HEK293 (cell line): ENCODE measurements at regions not wholly inside any gene's neighbourhood (a gene's known extent, or its start where the extent isn't known, plus 50 kb on each side); places are given as distances from the start of the nearest gene placed in this dataset.

Experiments used
- HOXD13 ChIP-seq: sonication (generic); formaldehyde crosslinking; IDR thresholded peaks from 2 replicates; pipeline ENCODE4 v1.8.0; 2022; ENCODE audit warnings: missing genetic modification reagents, borderline replicate concordance
- KLF7 ChIP-seq: fragments of 450-650 bp; formaldehyde crosslinking; IDR thresholded peaks from 2 replicates; pipeline ENCODE4 v1.5.1; 2016; ENCODE audit warnings: missing biosample characterization, missing genetic modification characterization, borderline replicate concordance
- MEIS1 ChIP-seq: sonication (generic); formaldehyde crosslinking; IDR thresholded peaks from 2 replicates; pipeline ENCODE4 v1.8.1; 2022; ENCODE audit warnings: missing genetic modification reagents, mild to moderate bottlenecking, borderline replicate concordance
- PATZ1 ChIP-seq: fragments of 450-650 bp; formaldehyde crosslinking; IDR thresholded peaks from 2 replicates; pipeline ENCODE4 v1.5.1; 2016; ENCODE audit warnings: missing biosample characterization, missing genetic modification characterization
- RBAK ChIP-seq: fragments of 450-650 bp; formaldehyde crosslinking; IDR thresholded peaks from 2 replicates; pipeline ENCODE4 v1.5.1; 2016; ENCODE audit warnings: missing biosample characterization, missing genetic modification characterization
- SETDB1 ChIP-seq: IDR thresholded peaks from one replicate; pipeline ENCODE4 v1.6.1; 2017; ENCODE audit warnings: mild to moderate bottlenecking, low read length, moderate library complexity, mixed read lengths; ENCODE audit not compliant: insufficient read length
- YY2 ChIP-seq: fragments of 450-650 bp; formaldehyde crosslinking; IDR thresholded peaks from 2 replicates; pipeline ENCODE4 v1.5.1; 2016; ENCODE audit warnings: missing biosample characterization, missing genetic modification characterization
- ZFP3 ChIP-seq: fragments of 450-650 bp; formaldehyde crosslinking; IDR thresholded peaks from 2 replicates; pipeline ENCODE4 v1.5.1; 2016; ENCODE audit warnings: low read depth, missing biosample characterization, missing genetic modification characterization
- ZFP41 ChIP-seq: fragments of 450-650 bp; formaldehyde crosslinking; IDR thresholded peaks from 2 replicates; pipeline ENCODE4 v1.5.1; 2016; ENCODE audit warnings: missing biosample characterization, missing genetic modification characterization, borderline replicate concordance
- ZNF10 ChIP-seq: fragments of 450-650 bp; formaldehyde crosslinking; IDR thresholded peaks from 2 replicates; pipeline ENCODE4 v1.5.1; 2017; ENCODE audit warnings: missing biosample characterization, missing genetic modification characterization
- ZNF202 ChIP-seq: fragments of 450-650 bp; formaldehyde crosslinking; IDR thresholded peaks from 2 replicates; pipeline ENCODE4 v1.5.1; 2016; ENCODE audit warnings: missing biosample characterization, missing genetic modification characterization, borderline replicate concordance
- ZNF221 ChIP-seq: fragments of 450-650 bp; formaldehyde crosslinking; IDR thresholded peaks from 2 replicates; pipeline ENCODE4 v1.5.1; 2017; ENCODE audit warnings: missing biosample characterization, missing genetic modification characterization, borderline replicate concordance
- ZNF366 ChIP-seq: fragments of 450-650 bp; formaldehyde crosslinking; conservative IDR thresholded peaks from 2 replicates; pipeline ENCODE4 v1.5.1; 2016; ENCODE audit warnings: missing biosample characterization, missing genetic modification characterization
- ZNF488 ChIP-seq: fragments of 450-650 bp; formaldehyde crosslinking; IDR thresholded peaks from 2 replicates; pipeline ENCODE4 v1.5.1; 2016; ENCODE audit warnings: missing biosample characterization, missing genetic modification characterization
- ZNF596 ChIP-seq: fragments of 450-650 bp; IDR thresholded peaks from 2 replicates; pipeline ENCODE4 v1.5.0; 2018; ENCODE audit warnings: missing biosample characterization, mild to moderate bottlenecking, missing genetic modification characterization, moderate library complexity
- ZNF621 ChIP-seq: fragments of 450-650 bp; formaldehyde crosslinking; IDR thresholded peaks from 2 replicates; pipeline ENCODE4 v1.5.1; 2017; ENCODE audit warnings: missing biosample characterization, missing genetic modification characterization
- ZNF639 ChIP-seq: fragments of 450-650 bp; formaldehyde crosslinking; IDR thresholded peaks from 2 replicates; pipeline ENCODE4 v1.5.1; 2016; ENCODE audit warnings: missing biosample characterization, missing genetic modification characterization
- ZNF645 ChIP-seq: fragments of 450-650 bp; formaldehyde crosslinking; IDR thresholded peaks from 2 replicates; pipeline ENCODE4; 2016; ENCODE audit warnings: missing biosample characterization, missing genetic modification characterization
- ZNF785 ChIP-seq: fragments of 450-650 bp; formaldehyde crosslinking; IDR thresholded peaks from 2 replicates; pipeline ENCODE4 v1.5.1; 2016; ENCODE audit warnings: missing biosample characterization, missing genetic modification characterization
- ZSCAN30 ChIP-seq: fragments of 450-650 bp; IDR thresholded peaks from 2 replicates; pipeline ENCODE4 v1.5.1; 2018; ENCODE audit warnings: missing biosample characterization, mild to moderate bottlenecking, missing genetic modification characterization, moderate library complexity
- TF ChIP-seq, protein P1 (sequence below): fragments of 450-650 bp; formaldehyde crosslinking; IDR thresholded peaks from 2 replicates; pipeline ENCODE4 v1.5.1; 2017; ENCODE audit warnings: missing biosample characterization, missing genetic modification characterization
- TF ChIP-seq, protein P2 (sequence below): fragments of 450-650 bp; formaldehyde crosslinking; IDR thresholded peaks from 2 replicates; pipeline ENCODE4 v1.5.1; 2016; ENCODE audit warnings: missing biosample characterization, missing genetic modification characterization
- TF ChIP-seq, protein P3 (sequence below): fragments of 450-650 bp; formaldehyde crosslinking; conservative IDR thresholded peaks from 2 replicates; pipeline ENCODE4 v1.5.1; 2016; ENCODE audit warnings: low read depth, missing biosample characterization, missing genetic modification characterization
- TF ChIP-seq, protein P4 (sequence below): fragments of 450-650 bp; formaldehyde crosslinking; IDR thresholded peaks from 2 replicates; pipeline ENCODE4 v1.5.1; 2016; ENCODE audit warnings: missing biosample characterization, missing genetic modification characterization

GRCh38 chr12:89884416-89884898, 175.8 kb upstream of the ATP2B1 start (continued):
- TF ChIP-seq, protein P1, sequence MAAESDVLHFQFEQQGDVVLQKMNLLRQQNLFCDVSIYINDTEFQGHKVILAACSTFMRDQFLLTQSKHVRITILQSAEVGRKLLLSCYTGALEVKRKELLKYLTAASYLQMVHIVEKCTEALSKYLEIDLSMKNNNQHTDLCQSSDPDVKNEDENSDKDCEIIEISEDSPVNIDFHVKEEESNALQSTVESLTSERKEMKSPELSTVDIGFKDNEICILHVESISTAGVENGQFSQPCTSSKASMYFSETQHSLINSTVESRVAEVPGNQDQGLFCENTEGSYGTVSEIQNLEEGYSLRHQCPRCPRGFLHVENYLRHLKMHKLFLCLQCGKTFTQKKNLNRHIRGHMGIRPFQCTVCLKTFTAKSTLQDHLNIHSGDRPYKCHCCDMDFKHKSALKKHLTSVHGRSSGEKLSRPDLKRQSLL (tag by site-specific recombination): no peak
- TF ChIP-seq ZFP41 (tag by site-specific recombination): no peak
- TF ChIP-seq MEIS1 (CRISPR knock-in tag): no peak
- TF ChIP-seq HOXD13: no peak
- TF ChIP-seq, protein P2, sequence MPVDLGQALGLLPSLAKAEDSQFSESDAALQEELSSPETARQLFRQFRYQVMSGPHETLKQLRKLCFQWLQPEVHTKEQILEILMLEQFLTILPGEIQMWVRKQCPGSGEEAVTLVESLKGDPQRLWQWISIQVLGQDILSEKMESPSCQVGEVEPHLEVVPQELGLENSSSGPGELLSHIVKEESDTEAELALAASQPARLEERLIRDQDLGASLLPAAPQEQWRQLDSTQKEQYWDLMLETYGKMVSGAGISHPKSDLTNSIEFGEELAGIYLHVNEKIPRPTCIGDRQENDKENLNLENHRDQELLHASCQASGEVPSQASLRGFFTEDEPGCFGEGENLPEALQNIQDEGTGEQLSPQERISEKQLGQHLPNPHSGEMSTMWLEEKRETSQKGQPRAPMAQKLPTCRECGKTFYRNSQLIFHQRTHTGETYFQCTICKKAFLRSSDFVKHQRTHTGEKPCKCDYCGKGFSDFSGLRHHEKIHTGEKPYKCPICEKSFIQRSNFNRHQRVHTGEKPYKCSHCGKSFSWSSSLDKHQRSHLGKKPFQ (tag by site-specific recombination): no peak
- no peak for TF ChIP-seq ZNF645 (tag by site-specific recombination)
- TF ChIP-seq ZFP3: no peak
- TF ChIP-seq YY2 (tag by site-specific recombination): no peak
- no peak for TF ChIP-seq ZNF621
- no peak for TF ChIP-seq ZNF221
- no peak for TF ChIP-seq ZNF488 (tag by site-specific recombination)
- no peak for TF ChIP-seq SETDB1
- TF ChIP-seq ZNF366: peak; percentile 39; the same call in 1 of the 2 replicates
- TF ChIP-seq, protein P3, sequence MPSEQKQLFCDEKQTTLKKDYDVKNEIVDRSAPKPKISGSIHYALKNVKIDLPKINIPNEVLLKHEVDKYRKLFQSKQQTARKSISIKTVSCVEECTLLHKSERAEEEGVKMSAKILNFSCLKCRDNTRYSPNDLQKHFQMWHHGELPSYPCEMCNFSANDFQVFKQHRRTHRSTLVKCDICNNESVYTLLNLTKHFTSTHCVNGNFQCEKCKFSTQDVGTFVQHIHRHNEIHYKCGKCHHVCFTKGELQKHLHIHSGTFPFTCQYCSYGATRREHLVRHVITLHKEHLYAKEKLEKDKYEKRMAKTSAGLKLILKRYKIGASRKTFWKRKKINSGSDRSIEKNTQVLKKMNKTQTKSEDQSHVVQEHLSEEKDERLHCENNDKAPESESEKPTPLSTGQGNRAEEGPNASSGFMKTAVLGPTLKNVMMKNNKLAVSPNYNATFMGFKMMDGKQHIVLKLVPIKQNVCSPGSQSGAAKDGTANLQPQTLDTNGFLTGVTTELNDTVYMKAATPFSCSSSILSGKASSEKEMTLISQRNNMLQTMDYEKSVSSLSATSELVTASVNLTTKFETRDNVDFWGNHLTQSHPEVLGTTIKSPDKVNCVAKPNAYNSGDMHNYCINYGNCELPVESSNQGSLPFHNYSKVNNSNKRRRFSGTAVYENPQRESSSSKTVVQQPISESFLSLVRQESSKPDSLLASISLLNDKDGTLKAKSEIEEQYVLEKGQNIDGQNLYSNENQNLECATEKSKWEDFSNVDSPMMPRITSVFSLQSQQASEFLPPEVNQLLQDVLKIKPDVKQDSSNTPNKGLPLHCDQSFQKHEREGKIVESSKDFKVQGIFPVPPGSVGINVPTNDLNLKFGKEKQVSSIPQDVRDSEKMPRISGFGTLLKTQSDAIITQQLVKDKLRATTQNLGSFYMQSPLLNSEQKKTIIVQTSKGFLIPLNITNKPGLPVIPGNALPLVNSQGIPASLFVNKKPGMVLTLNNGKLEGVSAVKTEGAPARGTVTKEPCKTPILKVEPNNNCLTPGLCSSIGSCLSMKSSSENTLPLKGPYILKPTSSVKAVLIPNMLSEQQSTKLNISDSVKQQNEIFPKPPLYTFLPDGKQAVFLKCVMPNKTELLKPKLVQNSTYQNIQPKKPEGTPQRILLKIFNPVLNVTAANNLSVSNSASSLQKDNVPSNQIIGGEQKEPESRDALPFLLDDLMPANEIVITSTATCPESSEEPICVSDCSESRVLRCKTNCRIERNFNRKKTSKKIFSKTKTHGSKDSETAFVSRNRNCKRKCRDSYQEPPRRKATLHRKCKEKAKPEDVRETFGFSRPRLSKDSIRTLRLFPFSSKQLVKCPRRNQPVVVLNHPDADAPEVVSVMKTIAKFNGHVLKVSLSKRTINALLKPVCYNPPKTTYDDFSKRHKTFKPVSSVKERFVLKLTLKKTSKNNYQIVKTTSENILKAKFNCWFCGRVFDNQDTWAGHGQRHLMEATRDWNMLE (tag by site-specific recombination): 0 out of 2 replicates have a peak, but pooled peaks have one; percentile 14
- no peak for TF ChIP-seq ZNF202 (tag by site-specific recombination)
- no peak for TF ChIP-seq KLF7
- 0 out of 2 replicates have a peak, but pooled peaks have one; percentile 17 for TF ChIP-seq ZNF596
- TF ChIP-seq, protein P4, sequence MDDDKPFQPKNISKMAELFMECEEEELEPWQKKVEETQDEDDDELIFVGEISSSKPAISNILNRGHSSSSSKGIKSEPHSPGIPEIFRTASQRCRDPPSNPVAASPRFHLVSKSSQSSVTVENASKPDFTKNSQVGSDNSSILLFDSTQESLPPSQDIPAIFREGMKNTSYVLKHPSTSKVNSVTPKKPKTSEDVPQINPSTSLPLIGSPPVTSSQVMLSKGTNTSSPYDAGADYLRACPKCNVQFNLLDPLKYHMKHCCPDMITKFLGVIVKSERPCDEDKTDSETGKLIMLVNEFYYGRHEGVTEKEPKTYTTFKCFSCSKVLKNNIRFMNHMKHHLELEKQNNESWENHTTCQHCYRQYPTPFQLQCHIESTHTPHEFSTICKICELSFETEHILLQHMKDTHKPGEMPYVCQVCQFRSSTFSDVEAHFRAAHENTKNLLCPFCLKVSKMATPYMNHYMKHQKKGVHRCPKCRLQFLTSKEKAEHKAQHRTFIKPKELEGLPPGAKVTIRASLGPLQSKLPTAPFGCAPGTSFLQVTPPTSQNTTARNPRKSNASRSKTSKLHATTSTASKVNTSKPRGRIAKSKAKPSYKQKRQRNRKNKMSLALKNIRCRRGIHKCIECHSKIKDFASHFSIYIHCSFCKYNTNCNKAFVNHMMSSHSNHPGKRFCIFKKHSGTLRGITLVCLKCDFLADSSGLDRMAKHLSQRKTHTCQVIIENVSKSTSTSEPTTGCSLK (tag by site-specific recombination): no peak
- TF ChIP-seq PATZ1 (tag by site-specific recombination): no peak
- TF ChIP-seq ZNF639: no peak
- TF ChIP-seq RBAK: no peak
- peak; percentile 24; the same call in 1 of the 2 replicates for TF ChIP-seq ZSCAN30 (tag by site-specific recombination)
- no peak for TF ChIP-seq ZNF10 (tag by site-specific recombination)
- TF ChIP-seq ZNF785 (tag by site-specific recombination): no peak
